HCT116 (cell line): ENCODE measurements at regions not wholly inside any gene's neighbourhood (a gene's known extent, or its start where the extent isn't known, plus 50 kb on each side); places are given as distances from the start of the nearest gene placed in this dataset.

Experiments
- EZH2 ChIP-seq: fragments of 200-600 bp; sonication (generic); IDR thresholded peaks from 2 replicates; pipeline ENCODE4 v1.6.1; 2017; ENCODE audit warnings: antibody characterized with exemption, mixed run types
- EZH2phosphoT487 ChIP-seq: fragments of 200-600 bp; IDR thresholded peaks from 2 replicates; pipeline ENCODE4 v1.6.1; 2018; ENCODE audit warnings: antibody characterized with exemption, borderline replicate concordance
- POLR2AphosphoS5 ChIP-seq: IDR thresholded peaks from 2 replicates; pipeline ENCODE4 v1.6.1; 2011; ENCODE audit warnings: mild to moderate bottlenecking, low read depth, low read length, moderate library complexity
- ZNF274 ChIP-seq: fragments of 200-500 bp; sonication (Bioruptor generic); IDR thresholded peaks from 2 replicates; pipeline ENCODE4 v1.6.1; 2014; ENCODE audit warnings: mild to moderate bottlenecking, low read depth, low read length, inconsistent platforms
- TF ChIP-seq, protein P1 (sequence below), 3 experiments: fragments of 200-600 bp in 1 of 3; sonication (generic) in 1 of 3; IDR thresholded peaks in 2 of 3; conservative IDR thresholded peaks in 1 of 3; 2 replicates each; pipeline ENCODE4 v1.5.1; 2012 to 2017; ENCODE audit warnings: low read depth in 2 of 3, low read length in 2 of 3, antibody characterized with exemption in 1 of 3, borderline replicate concordance in 1 of 3, control low read depth in 1 of 3, mild to moderate bottlenecking in 1 of 3, mixed read lengths in 1 of 3, mixed run types in 1 of 3, moderate library complexity in 1 of 3; ENCODE audit not compliant: insufficient read depth in 1 of 3
- TF ChIP-seq, protein P2 (sequence below): IDR thresholded peaks from 2 replicates; pipeline ENCODE4 v1.6.1; 2012; ENCODE audit warnings: low read depth

DNA sequence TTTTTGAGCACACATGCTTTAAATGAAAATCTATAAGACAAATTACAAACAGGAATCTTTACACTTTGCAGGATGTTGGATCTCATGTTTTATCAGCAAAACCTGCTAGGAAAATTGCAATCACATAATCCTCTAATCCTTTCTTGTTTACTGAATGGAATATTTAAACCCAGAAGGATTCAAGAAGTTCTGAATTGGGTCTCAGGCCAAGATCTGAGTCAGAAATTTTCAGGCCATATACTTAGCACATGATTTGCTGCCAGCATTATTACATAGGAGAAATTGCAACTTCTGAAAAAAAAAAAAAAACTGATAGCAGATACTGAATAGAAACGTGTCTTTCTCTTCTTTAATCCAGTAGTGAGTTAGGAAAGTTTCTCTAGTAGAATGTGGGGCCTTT is 1005.3 kb upstream of the POT1 start:
- TF ChIP-seq EZH2phosphoT487: no peak
- TF ChIP-seq, protein P1, sequence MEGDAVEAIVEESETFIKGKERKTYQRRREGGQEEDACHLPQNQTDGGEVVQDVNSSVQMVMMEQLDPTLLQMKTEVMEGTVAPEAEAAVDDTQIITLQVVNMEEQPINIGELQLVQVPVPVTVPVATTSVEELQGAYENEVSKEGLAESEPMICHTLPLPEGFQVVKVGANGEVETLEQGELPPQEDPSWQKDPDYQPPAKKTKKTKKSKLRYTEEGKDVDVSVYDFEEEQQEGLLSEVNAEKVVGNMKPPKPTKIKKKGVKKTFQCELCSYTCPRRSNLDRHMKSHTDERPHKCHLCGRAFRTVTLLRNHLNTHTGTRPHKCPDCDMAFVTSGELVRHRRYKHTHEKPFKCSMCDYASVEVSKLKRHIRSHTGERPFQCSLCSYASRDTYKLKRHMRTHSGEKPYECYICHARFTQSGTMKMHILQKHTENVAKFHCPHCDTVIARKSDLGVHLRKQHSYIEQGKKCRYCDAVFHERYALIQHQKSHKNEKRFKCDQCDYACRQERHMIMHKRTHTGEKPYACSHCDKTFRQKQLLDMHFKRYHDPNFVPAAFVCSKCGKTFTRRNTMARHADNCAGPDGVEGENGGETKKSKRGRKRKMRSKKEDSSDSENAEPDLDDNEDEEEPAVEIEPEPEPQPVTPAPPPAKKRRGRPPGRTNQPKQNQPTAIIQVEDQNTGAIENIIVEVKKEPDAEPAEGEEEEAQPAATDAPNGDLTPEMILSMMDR (IDR thresholded peaks at IDR 0.05 in 2 of 3, conservative IDR thresholded peaks at IDR 0.05 in 1 of 3; ENCODE audit: borderline replicate concordance in 1 of 3, insufficient read depth in 1 of 3, low read depth in 2 of 3, low read length in 2 of 3): no peak
- no peak for TF ChIP-seq POLR2AphosphoS5
- no peak for TF ChIP-seq ZNF274
- TF ChIP-seq, protein P2, sequence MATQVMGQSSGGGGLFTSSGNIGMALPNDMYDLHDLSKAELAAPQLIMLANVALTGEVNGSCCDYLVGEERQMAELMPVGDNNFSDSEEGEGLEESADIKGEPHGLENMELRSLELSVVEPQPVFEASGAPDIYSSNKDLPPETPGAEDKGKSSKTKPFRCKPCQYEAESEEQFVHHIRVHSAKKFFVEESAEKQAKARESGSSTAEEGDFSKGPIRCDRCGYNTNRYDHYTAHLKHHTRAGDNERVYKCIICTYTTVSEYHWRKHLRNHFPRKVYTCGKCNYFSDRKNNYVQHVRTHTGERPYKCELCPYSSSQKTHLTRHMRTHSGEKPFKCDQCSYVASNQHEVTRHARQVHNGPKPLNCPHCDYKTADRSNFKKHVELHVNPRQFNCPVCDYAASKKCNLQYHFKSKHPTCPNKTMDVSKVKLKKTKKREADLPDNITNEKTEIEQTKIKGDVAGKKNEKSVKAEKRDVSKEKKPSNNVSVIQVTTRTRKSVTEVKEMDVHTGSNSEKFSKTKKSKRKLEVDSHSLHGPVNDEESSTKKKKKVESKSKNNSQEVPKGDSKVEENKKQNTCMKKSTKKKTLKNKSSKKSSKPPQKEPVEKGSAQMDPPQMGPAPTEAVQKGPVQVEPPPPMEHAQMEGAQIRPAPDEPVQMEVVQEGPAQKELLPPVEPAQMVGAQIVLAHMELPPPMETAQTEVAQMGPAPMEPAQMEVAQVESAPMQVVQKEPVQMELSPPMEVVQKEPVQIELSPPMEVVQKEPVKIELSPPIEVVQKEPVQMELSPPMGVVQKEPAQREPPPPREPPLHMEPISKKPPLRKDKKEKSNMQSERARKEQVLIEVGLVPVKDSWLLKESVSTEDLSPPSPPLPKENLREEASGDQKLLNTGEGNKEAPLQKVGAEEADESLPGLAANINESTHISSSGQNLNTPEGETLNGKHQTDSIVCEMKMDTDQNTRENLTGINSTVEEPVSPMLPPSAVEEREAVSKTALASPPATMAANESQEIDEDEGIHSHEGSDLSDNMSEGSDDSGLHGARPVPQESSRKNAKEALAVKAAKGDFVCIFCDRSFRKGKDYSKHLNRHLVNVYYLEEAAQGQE: no peak
- no peak for TF ChIP-seq EZH2
